Gastrocnemius medialis (tissue), 4 donors: ENCODE measurements at regions not wholly inside any gene's neighbourhood (a gene's known extent, or its start where the extent isn't known, plus 50 kb on each side); places are given as distances from the start of the nearest gene placed in this dataset.
"Not testable (repeated sequence)": the region's sequence is repeated elsewhere in the genome, so short reads cannot be mapped to it uniquely, and the experiment has no call there.

Experiments used
- POLR2A ChIP-seq, 2 donors: fragments of 450-650 bp; IDR thresholded peaks; one replicate each; pipeline ENCODE4 v1.6.1; 2017; ENCODE audit warnings: antibody characterized with exemption in 2 of 2, mild to moderate bottlenecking in 2 of 2, moderate library complexity in 2 of 2
- TF ChIP-seq, protein P1 (sequence below), 5 experiments: fragments of 450-650 bp in 3 of 5; fragments of 200-600 bp in 2 of 5; sonication (generic) in 2 of 5; IDR thresholded peaks in 4 of 5; conservative IDR thresholded peaks in 1 of 5; 1 replicate in 4 of 5; 2 replicates in 1 of 5; pipeline ENCODE4 v1.5.1; 2016 to 2019; ENCODE audit warnings: antibody characterized with exemption in 5 of 5, mild to moderate bottlenecking in 3 of 5, moderate library complexity in 3 of 5

DNA sequence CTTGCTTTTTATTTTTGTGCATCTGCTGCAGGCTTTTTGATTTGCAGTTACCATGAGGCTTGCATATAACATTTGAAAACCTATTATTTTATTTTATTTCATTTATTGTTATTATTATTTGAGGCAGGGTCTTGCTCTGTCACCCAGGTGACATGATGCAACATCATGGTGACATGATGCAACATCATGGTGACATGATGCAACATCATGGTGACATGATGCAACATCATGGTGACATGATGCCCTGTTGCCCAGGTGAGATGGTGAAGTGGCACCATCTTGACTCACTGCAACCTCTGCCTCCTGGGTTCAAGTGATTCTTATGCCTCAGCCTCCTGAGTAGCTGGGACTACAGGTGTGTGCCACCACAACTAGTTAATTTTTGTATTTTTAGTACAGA, 244.5 kb upstream of the CTBP2 start:
- TF ChIP-seq, protein P1, sequence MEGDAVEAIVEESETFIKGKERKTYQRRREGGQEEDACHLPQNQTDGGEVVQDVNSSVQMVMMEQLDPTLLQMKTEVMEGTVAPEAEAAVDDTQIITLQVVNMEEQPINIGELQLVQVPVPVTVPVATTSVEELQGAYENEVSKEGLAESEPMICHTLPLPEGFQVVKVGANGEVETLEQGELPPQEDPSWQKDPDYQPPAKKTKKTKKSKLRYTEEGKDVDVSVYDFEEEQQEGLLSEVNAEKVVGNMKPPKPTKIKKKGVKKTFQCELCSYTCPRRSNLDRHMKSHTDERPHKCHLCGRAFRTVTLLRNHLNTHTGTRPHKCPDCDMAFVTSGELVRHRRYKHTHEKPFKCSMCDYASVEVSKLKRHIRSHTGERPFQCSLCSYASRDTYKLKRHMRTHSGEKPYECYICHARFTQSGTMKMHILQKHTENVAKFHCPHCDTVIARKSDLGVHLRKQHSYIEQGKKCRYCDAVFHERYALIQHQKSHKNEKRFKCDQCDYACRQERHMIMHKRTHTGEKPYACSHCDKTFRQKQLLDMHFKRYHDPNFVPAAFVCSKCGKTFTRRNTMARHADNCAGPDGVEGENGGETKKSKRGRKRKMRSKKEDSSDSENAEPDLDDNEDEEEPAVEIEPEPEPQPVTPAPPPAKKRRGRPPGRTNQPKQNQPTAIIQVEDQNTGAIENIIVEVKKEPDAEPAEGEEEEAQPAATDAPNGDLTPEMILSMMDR (IDR thresholded peaks at IDR 0.05 in 4 of 5, conservative IDR thresholded peaks at IDR 0.05 in 1 of 5): not testable (repeated sequence)
- not testable (repeated sequence) for TF ChIP-seq POLR2A (IDR thresholded peaks at IDR 0.05)
